ENCODE measurements at regions not wholly inside any gene's neighbourhood (a gene's known extent, or its start where the extent isn't known, plus 50 kb on each side); places are given as distances from the start of the nearest gene placed in this dataset.

DNA sequence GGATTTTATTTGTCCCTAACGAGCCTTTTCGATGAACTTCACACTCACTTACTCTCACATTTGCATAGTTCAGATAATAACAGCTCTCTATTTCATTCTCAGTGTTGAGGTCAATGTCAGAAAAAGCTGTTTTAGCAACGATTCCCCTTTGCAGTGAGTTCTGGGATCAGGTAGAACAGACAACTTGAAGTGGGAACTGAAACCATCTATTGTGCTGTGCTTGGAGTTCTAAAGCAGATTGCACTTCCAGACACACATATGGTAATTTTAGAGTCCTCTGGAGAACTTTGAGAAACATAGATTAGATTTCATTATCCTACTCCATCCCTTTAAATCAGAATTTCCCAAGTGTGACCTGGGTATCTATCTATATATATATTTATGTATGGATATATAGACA is 124.6 kb upstream of the BLID start:
- 73 to 80% methylated on average over 3 of the region's 3 CpGs for WGBS, 2 donors
- no peaks in the 10 kb centered on the region for H3K27me3 ChIP-seq
- no peaks in the 10 kb centered on the region for H3K36me3 ChIP-seq
- no peak overlapping the region for H3K27ac ChIP-seq
- TF ChIP-seq POLR2A (IDR thresholded peaks at IDR 0.05), result no peak
- TF ChIP-seq, protein P1, sequence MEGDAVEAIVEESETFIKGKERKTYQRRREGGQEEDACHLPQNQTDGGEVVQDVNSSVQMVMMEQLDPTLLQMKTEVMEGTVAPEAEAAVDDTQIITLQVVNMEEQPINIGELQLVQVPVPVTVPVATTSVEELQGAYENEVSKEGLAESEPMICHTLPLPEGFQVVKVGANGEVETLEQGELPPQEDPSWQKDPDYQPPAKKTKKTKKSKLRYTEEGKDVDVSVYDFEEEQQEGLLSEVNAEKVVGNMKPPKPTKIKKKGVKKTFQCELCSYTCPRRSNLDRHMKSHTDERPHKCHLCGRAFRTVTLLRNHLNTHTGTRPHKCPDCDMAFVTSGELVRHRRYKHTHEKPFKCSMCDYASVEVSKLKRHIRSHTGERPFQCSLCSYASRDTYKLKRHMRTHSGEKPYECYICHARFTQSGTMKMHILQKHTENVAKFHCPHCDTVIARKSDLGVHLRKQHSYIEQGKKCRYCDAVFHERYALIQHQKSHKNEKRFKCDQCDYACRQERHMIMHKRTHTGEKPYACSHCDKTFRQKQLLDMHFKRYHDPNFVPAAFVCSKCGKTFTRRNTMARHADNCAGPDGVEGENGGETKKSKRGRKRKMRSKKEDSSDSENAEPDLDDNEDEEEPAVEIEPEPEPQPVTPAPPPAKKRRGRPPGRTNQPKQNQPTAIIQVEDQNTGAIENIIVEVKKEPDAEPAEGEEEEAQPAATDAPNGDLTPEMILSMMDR (IDR thresholded peaks at IDR 0.05), result no peak
- TF ChIP-seq POLR2AphosphoS5 (IDR thresholded peaks at IDR 0.05), result no peak
- TF ChIP-seq EP300 (IDR thresholded peaks at IDR 0.05), result no peak
- DNase-seq, result no peak
- intact Hi-C loops (cut with DNase I), result no loop called here
- H3K9me3 ChIP-seq, result no peaks in the 10 kb centered on the region
- no peak overlapping the region for H3K4me3 ChIP-seq
- peaks cover 0 to 4% (median 2%) of the 10 kb centered on the region in 4 donors for H3K4me1 ChIP-seq

DNA sequence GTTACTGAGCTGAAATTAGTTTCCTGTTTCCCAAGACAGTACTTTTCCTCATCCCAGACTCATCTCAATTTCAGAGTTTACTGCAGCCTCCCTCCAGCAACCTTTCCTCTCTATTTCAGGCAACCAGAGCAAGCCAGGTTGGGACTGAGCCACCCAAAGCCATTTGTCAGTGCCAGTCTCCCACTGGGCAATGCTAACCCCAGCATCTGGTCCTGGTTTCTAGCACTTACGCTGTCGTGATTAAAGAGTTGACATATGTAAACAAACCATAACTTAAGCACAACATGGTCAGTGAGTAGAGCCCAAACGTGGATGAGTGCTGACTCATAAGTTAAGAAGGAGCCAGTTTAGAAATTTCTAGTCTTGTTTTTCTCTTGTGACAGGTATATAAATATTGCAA is 119.6 kb upstream of the BLID start:
- Histone ChIP-seq H3K4me1 (peaks cover 0 to 23% (median 9%) of the 10 kb centered on the region in 4 donors), H3K27ac (peak overlapping the region; percentile 3 to 66 (median 56)), H3K9me3 (no peaks in the 10 kb centered on the region), H3K4me3 (no peak overlapping the region), H3K36me3 (no peaks in the 10 kb centered on the region), H3K27me3 (no peaks in the 10 kb centered on the region)
- WGBS, 2 donors, result 12 to 42% methylated on average over 3 of the region's 3 CpGs
- intact Hi-C loops (cut with DNase I), result no loop called here
- peak; percentile 86 for DNase-seq
- TF ChIP-seq, protein P1 (IDR thresholded peaks at IDR 0.05), result no peak
- TF ChIP-seq POLR2AphosphoS5 (IDR thresholded peaks at IDR 0.05) (peak; percentile 82 to 94 (median 88)), EP300 (IDR thresholded peaks at IDR 0.05) (peak in 2 of 4 donors; percentile 65 to 74), POLR2A (IDR thresholded peaks at IDR 0.05) (no peak)

DNA sequence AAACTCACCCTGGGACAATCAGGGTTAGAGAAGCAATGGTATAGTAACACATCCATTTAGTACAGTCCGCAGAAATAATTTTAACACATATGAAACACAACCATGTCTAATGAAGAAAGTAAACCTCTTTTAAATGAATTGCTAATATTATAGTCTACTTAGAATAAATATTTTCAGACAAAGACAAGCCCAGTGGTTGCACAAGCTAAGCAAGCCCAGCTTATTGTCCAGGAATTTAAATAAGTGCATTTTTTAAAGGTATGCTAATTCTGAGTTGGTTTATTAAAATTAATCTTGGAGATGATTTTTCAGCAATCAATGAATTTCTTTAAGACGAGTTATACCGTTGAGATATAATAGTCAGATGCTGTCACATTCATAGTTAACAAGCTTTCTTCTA is 118.8 kb upstream of the BLID start:
- DNase-seq, result no peak
- Histone ChIP-seq H3K27ac (peak overlapping the region in 2 of 4 donors; percentile 58 to 66), H3K9me3 (no peaks in the 10 kb centered on the region), H3K27me3 (no peaks in the 10 kb centered on the region), H3K4me3 (no peak overlapping the region), H3K4me1 (peaks cover 0 to 23% (median 9%) of the 10 kb centered on the region in 4 donors), H3K36me3 (no peaks in the 10 kb centered on the region)
- WGBS, 2 donors, result 92 to 97% methylated on average over 3 of the region's 3 CpGs
- TF ChIP-seq POLR2A (IDR thresholded peaks at IDR 0.05) (no peak), POLR2AphosphoS5 (IDR thresholded peaks at IDR 0.05) (no peak), EP300 (IDR thresholded peaks at IDR 0.05) (no peak)
- TF ChIP-seq, protein P1 (IDR thresholded peaks at IDR 0.05), result no peak
- intact Hi-C loops (cut with DNase I), result no loop called here

DNA sequence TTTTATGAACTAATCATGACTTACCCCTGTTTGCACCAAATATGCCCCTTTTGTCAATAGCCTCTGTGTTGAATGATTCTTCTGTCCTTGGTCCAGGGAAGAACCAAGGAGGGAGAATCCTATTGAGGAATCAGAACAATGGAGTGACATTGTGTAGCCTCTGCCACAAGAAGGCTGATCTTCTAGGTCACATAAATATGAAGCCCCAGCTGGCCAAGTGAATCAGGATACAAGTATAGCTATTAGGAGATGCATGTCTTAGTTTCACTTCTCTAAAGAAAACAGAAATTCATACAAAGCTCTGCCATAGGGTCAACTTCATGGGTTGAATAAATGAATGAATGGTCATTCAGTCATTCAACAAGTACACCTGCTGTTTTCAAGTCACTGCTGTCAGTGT is 118.2 kb upstream of the BLID start:
- Histone ChIP-seq H3K4me3 (no peak overlapping the region), H3K27ac (no peak overlapping the region), H3K27me3 (no peaks in the 10 kb centered on the region), H3K36me3 (no peaks in the 10 kb centered on the region), H3K4me1 (peaks cover 0 to 23% (median 9%) of the 10 kb centered on the region in 4 donors), H3K9me3 (no peaks in the 10 kb centered on the region)
- no peak for TF ChIP-seq POLR2A (IDR thresholded peaks at IDR 0.05)
- no peak for TF ChIP-seq POLR2AphosphoS5 (IDR thresholded peaks at IDR 0.05)
- TF ChIP-seq, protein P1 (IDR thresholded peaks at IDR 0.05), result no peak
- DNase-seq, result no peak
- intact Hi-C loops (cut with DNase I), result no loop called here

DNA sequence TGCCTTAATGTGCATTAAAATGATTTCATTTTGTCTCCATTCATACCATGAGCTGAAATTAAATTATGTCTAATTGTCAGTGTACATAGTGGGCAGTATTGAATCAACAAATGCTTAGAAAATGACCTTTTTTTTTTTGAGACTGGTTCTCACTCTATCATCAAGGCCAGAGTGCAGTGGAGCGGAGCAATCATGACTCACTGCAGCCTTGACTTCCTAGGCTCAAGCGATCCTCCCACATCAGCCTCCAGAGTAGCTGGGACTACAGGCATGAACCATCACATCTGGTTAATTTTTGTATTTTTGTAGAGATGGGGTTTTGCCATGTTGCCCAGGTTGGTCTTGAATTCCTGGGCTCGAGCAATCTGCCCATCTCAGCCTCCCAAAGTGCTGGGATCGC is 117.0 kb upstream of the BLID start:
- H3K27me3 ChIP-seq, result no peaks in the 10 kb centered on the region

More for the DNA sequence above, 117.0 kb upstream of the BLID start:
- no peak for DNase-seq
- intact Hi-C loops (cut with DNase I), result no loop called here
- H3K9me3 ChIP-seq, result no peaks in the 10 kb centered on the region
- H3K4me1 ChIP-seq, result peaks cover 0 to 23% (median 9%) of the 10 kb centered on the region in 4 donors
- no peak overlapping the region for H3K27ac ChIP-seq
- H3K36me3 ChIP-seq, result no peaks in the 10 kb centered on the region
- no peak overlapping the region for H3K4me3 ChIP-seq
- TF ChIP-seq POLR2AphosphoS5 (IDR thresholded peaks at IDR 0.05) (no peak), POLR2A (IDR thresholded peaks at IDR 0.05) (no peak), EP300 (IDR thresholded peaks at IDR 0.05) (no peak)
- TF ChIP-seq, protein P1 (IDR thresholded peaks at IDR 0.05), result no peak
- WGBS, 2 donors, result 73 to 88% methylated on average over 4 of the region's 4 CpGs
